HepG2 (cell line): ENCODE measurements at regions not wholly inside any gene's neighbourhood (a gene's known extent, or its start where the extent isn't known, plus 50 kb on each side); places are given as distances from the start of the nearest gene placed in this dataset.

Experiments
- ATAC-seq: fragments of 200-7000 bp; cut with Tn5 transposase; 3 replicates; pipeline ENCODE4 v1.9.1; 2020; ENCODE audit warnings: mild to moderate bottlenecking, moderate library complexity
- BruUV-seq: library from RNA; stranded (reverse); fragments of 400-500 nt; replicated peaks from 2 replicates; lab custom pipeline; 2021; lab: Mats Ljungman, UMichigan
- CTCF ChIA-PET: fragments of 300-600 bp; formaldehyde crosslinking; extraction: SDS; loops from one replicate; lab custom pipeline; 2021; ENCODE audit warnings: low total read pairs, inconsistent platforms, low intra/inter-chr PET ratio; lab: Yijun Ruan, JAX
- POLR2A ChIA-PET: fragments of 350-600 bp; sonication (Branson Sonifier 250); formaldehyde crosslinking; loops from one replicate; lab custom pipeline; 2020; ENCODE audit warnings: antibody characterized with exemption, inconsistent platforms; lab: Yijun Ruan, JAX
- DNase-seq: peaks from one replicate; pipeline ENCODE4 v3.0.0-alpha.2; 2015; ENCODE audit warnings: low spot score
- FAIRE-seq: peaks from 3 replicates; lab custom pipeline; 2011; peaks lifted over from hg19 to GRCh38; lab: Jason Lieb, UNC
- H2AFZ ChIP-seq: one replicate; pipeline ENCODE4 v1.6.1; 2011; ENCODE audit warnings: low read length, inconsistent platforms
- H3K27ac ChIP-seq: fragments of 300-600 bp; 3 replicates; pipeline ENCODE4 v1.8.0; 2011; ENCODE audit warnings: mixed run types, mild to moderate bottlenecking, mixed read lengths, low read length, inconsistent platforms; ENCODE audit not compliant: insufficient read depth; ENCODE audit errors: extremely low read length
- H3K27me3 ChIP-seq, 2 experiments: fragments of 200-600 bp in 1 of 2; 2 replicates in 1 of 2; 3 replicates in 1 of 2; pipeline versions ENCODE4 v1.6.0 to v1.8.0; 2011; ENCODE audit warnings: low read length in 2 of 2, mild to moderate bottlenecking in 2 of 2, moderate library complexity in 2 of 2, inconsistent platforms in 1 of 2; ENCODE audit not compliant: insufficient read depth in 2 of 2, control insufficient read depth in 1 of 2
- H3K36me3 ChIP-seq, 2 experiments: fragments of 200-600 bp in 1 of 2; replicated peaks in 1 of 2; 2 replicates in 1 of 2; 3 replicates in 1 of 2; pipeline versions ENCODE4 v1.5.1 to v1.8.0; 2011; ENCODE audit warnings: low read length in 2 of 2, inconsistent platforms in 1 of 2; ENCODE audit not compliant: insufficient read depth in 2 of 2, control insufficient read depth in 1 of 2
- H3K4me1 ChIP-seq: 2 replicates; pipeline ENCODE4 v1.5.1; 2012; ENCODE audit warnings: low read length, inconsistent platforms; ENCODE audit not compliant: insufficient read depth
- H3K4me2 ChIP-seq: 2 replicates; pipeline ENCODE4 v1.6.0; 2011; ENCODE audit warnings: low read depth, low read length, inconsistent platforms
- H3K4me3 ChIP-seq, 3 experiments: fragments of 200-600 bp in 1 of 3; sonication (generic), shearing (Covaris generic) in 1 of 3; replicated peaks in 1 of 3; 2 replicates each; pipeline ENCODE4 v1.5.1; 2011 to 2016; ENCODE audit warnings: low read length in 3 of 3, inconsistent platforms in 2 of 3, low read depth in 2 of 3, mild to moderate bottlenecking in 2 of 3, control low read depth in 1 of 3, mixed read lengths in 1 of 3; ENCODE audit not compliant: insufficient read depth in 1 of 3
- H3K79me2 ChIP-seq: one replicate; pipeline ENCODE4 v1.6.1; 2011; ENCODE audit warnings: low read length, inconsistent platforms; ENCODE audit not compliant: insufficient read depth
- H3K9ac ChIP-seq: 2 replicates; pipeline ENCODE4 v1.6.0; 2011; ENCODE audit warnings: mild to moderate bottlenecking, low read depth, low read length, inconsistent platforms; ENCODE audit not compliant: insufficient read depth
- H3K9me3 ChIP-seq: 2 replicates; pipeline ENCODE4 v1.5.1; 2012; ENCODE audit warnings: mild to moderate bottlenecking, low read length
- H4K20me1 ChIP-seq: 2 replicates; pipeline ENCODE4 v1.6.0; 2011; ENCODE audit warnings: inconsistent platforms, mild to moderate bottlenecking, low read length, moderate library complexity; ENCODE audit not compliant: insufficient read depth
- ARNT2 ChIP-seq: sonication (generic); formaldehyde crosslinking; IDR thresholded peaks from 2 replicates; pipeline ENCODE4 v1.8.0; 2022; ENCODE audit warnings: mild to moderate bottlenecking, low read depth, missing genetic modification reagents, moderate library complexity
- ATF7 ChIP-seq, 2 experiments: fragments of 450-650 bp in 1 of 2; sonication (generic) in 1 of 2; formaldehyde crosslinking in 1 of 2; IDR thresholded peaks; 2 replicates each; pipeline versions ENCODE4 v1.4.0 to v1.6.1; 2016 to 2020; ENCODE audit warnings: antibody characterized with exemption in 1 of 2, mild to moderate bottlenecking in 1 of 2, missing genetic modification reagents in 1 of 2
- BRF2 ChIP-seq: sonication (generic); formaldehyde crosslinking; IDR thresholded peaks from 2 replicates; pipeline ENCODE4 v1.8.1; 2022; ENCODE audit warnings: mild to moderate bottlenecking, missing genetic modification reagents
- E2F5 ChIP-seq: sonication (generic); formaldehyde crosslinking; conservative IDR thresholded peaks from 2 replicates; pipeline ENCODE4 v1.4.0; 2020; ENCODE audit warnings: missing genetic modification reagents
- FOXP4 ChIP-seq: sonication (generic); formaldehyde crosslinking; IDR thresholded peaks from 2 replicates; pipeline ENCODE4 v1.4.0; 2020; ENCODE audit warnings: missing genetic modification reagents
- HES4 ChIP-seq: sonication (generic); formaldehyde crosslinking; IDR thresholded peaks from 2 replicates; pipeline ENCODE4 v1.9.0; 2021; ENCODE audit warnings: mild to moderate bottlenecking, missing genetic modification reagents, borderline replicate concordance
- IRF2 ChIP-seq: IDR thresholded peaks from 2 replicates; pipeline ENCODE4 v1.6.1; 2018; ENCODE audit warnings: missing genetic modification reagents, missing compliant biosample characterization
- NCOA2 ChIP-seq: sonication (generic); formaldehyde crosslinking; IDR thresholded peaks from 2 replicates; pipeline ENCODE4 v1.8.0; 2022; ENCODE audit warnings: inconsistent platforms
- SOX5 ChIP-seq: IDR thresholded peaks from 2 replicates; pipeline ENCODE4 v1.6.1; 2016; ENCODE audit warnings: borderline replicate concordance
- ZBTB2 ChIP-seq: sonication (generic); formaldehyde crosslinking; IDR thresholded peaks from 2 replicates; pipeline ENCODE4 v1.8.0; 2022; ENCODE audit warnings: low read depth, missing genetic modification reagents
- ZFP36L2 ChIP-seq: sonication (generic); formaldehyde crosslinking; IDR thresholded peaks from 2 replicates; pipeline ENCODE4 v1.4.0; 2020; ENCODE audit warnings: missing genetic modification reagents
- ZFP90 ChIP-seq: sonication (generic); formaldehyde crosslinking; IDR thresholded peaks from 2 replicates; pipeline ENCODE4 v1.8.0; 2022; ENCODE audit warnings: missing genetic modification reagents, mild to moderate bottlenecking, inconsistent platforms, borderline replicate concordance
- ZKSCAN5 ChIP-seq: sonication (generic); formaldehyde crosslinking; IDR thresholded peaks from 2 replicates; pipeline ENCODE4 v1.5.1; 2020; ENCODE audit warnings: mild to moderate bottlenecking, missing genetic modification reagents
- ZNF468 ChIP-seq: sonication (generic); formaldehyde crosslinking; IDR thresholded peaks from 2 replicates; pipeline ENCODE4 v1.8.0; 2022; ENCODE audit warnings: mild to moderate bottlenecking, moderate library complexity, missing genetic modification reagents
- ZNF879 ChIP-seq: sonication (generic); formaldehyde crosslinking; IDR thresholded peaks from 2 replicates; pipeline ENCODE4 v1.8.1; 2023; ENCODE audit warnings: missing genetic modification reagents
- WGBS: methylation state at CpG from one replicate; pipeline ENCODE4 v1.1.6; 2017; ENCODE audit warnings: low lambda C conversion rate; 5-methylcytosine and 5-hydroxymethylcytosine counted together
- in situ Hi-C: cut with HindIII; loops from 2 replicates; pipeline ENCODE4 v1.10.0; 2017; ENCODE audit warnings: low pct_unique_long_range_greater_than_20kb; ENCODE audit not compliant: extremely low pct_ligation_motif_present
- intact Hi-C: fragments of 100-400 bp; cut with micrococcal nuclease; formaldehyde crosslinking; loops from one replicate; pipeline ENCODE4 v1.10.0; 2022; ENCODE audit not compliant: unreplicated experiment

- H3K4me1 ChIP-seq, result no peaks in the 10 kb centered on the region
- no TSS peak for BruUV-seq
- no peaks in the 10 kb centered on the region for H3K36me3 ChIP-seq
- in situ Hi-C loops (no loop called here), intact Hi-C loops (no loop called here)
- no peak overlapping the region for H3K27ac ChIP-seq
- 21% methylated on average over 4 of the region's 4 CpGs for WGBS
- ATAC-seq (no peak), DNase-seq (no peak), FAIRE-seq (no peak)
- no peaks in the 10 kb centered on the region for H3K79me2 ChIP-seq
- TF ChIP-seq FOXP4 (CRISPR knock-in tag) (no peak), ATF7 (IDR thresholded peaks at IDR 0.05) (peak; percentile 57; the same call in 1 of the 2 replicates), ATF7 (CRISPR knock-in tag; IDR thresholded peaks at IDR 0.05) (no peak)
- no peak overlapping the region for H3K4me3 ChIP-seq
- H3K27me3 ChIP-seq, result no peaks in the 10 kb centered on the region
- no peaks in the 10 kb centered on the region for H4K20me1 ChIP-seq
- ChIA-PET POLR2A (no interaction called here), CTCF (no interaction called here)
- no peaks in the 10 kb centered on the region for H3K9me3 ChIP-seq
- H2AFZ ChIP-seq, result no peak overlapping the region
- no peak overlapping the region for H3K9ac ChIP-seq
- no peak overlapping the region for H3K4me2 ChIP-seq
Observed at GRCh38 chr9:109725460-109725859, 54.5 kb upstream of the PALM2AKAP2 start.

GRCh38 chr9:109726119-109726518, 53.9 kb upstream of the PALM2AKAP2 start:
- DNase-seq, result no peak
- H4K20me1 ChIP-seq, result no peaks in the 10 kb centered on the region
- ChIA-PET POLR2A (no interaction called here), CTCF (no interaction called here)
- in situ Hi-C loops, result no loop called here
- no peaks in the 10 kb centered on the region for H3K4me1 ChIP-seq
- no peak overlapping the region for H3K4me3 ChIP-seq
- no peak overlapping the region for H2AFZ ChIP-seq
- 0% methylated on average over 1 of the region's 4 CpGs for WGBS
- no peaks in the 10 kb centered on the region for H3K79me2 ChIP-seq
- H3K27me3 ChIP-seq, result no peaks in the 10 kb centered on the region
- H3K27ac ChIP-seq, result no peak overlapping the region
- no peaks in the 10 kb centered on the region for H3K36me3 ChIP-seq
- no peaks in the 10 kb centered on the region for H3K9me3 ChIP-seq
- no peak overlapping the region for H3K9ac ChIP-seq
- BruUV-seq, result no TSS peak
- no peak for ATAC-seq
- no peak overlapping the region for H3K4me2 ChIP-seq
- no peak for FAIRE-seq
- intact Hi-C loops, result no loop called here
- TF ChIP-seq ZFP90, result no peak
- TF ChIP-seq ZBTB2 (CRISPR knock-in tag), result no peak
- TF ChIP-seq NCOA2, result no peak
- no peak for TF ChIP-seq SOX5 (CRISPR knock-in tag)
- no peak for TF ChIP-seq ZFP36L2 (CRISPR knock-in tag)
- no peak for TF ChIP-seq ZKSCAN5 (CRISPR knock-in tag)
- no peak for TF ChIP-seq HES4 (CRISPR knock-in tag)
- no peak for TF ChIP-seq E2F5 (CRISPR knock-in tag)
- TF ChIP-seq ZNF879 (CRISPR knock-in tag), result no peak
- TF ChIP-seq ZNF468, result no peak
- no peak for TF ChIP-seq BRF2 (CRISPR knock-in tag)
- TF ChIP-seq IRF2 (CRISPR knock-in tag), result no peak
- TF ChIP-seq ARNT2, result no peak
